NOMO-1 treated with dmso at 0.1 percent for 144 hours (cell line): ENCODE measurements at regions not wholly inside any gene's neighbourhood (a gene's known extent, or its start where the extent isn't known, plus 50 kb on each side); places are given as distances from the start of the nearest gene placed in this dataset.
"Not testable (repeated sequence)": the region's sequence is repeated elsewhere in the genome, so short reads cannot be mapped to it uniquely, and the experiment has no call there.

Source experiments
- DNase-seq: peaks from one replicate; lab custom pipeline; 2025; ENCODE audit not compliant: unreplicated experiment; lab: John Stamatoyannopoulos, UW

DNA sequence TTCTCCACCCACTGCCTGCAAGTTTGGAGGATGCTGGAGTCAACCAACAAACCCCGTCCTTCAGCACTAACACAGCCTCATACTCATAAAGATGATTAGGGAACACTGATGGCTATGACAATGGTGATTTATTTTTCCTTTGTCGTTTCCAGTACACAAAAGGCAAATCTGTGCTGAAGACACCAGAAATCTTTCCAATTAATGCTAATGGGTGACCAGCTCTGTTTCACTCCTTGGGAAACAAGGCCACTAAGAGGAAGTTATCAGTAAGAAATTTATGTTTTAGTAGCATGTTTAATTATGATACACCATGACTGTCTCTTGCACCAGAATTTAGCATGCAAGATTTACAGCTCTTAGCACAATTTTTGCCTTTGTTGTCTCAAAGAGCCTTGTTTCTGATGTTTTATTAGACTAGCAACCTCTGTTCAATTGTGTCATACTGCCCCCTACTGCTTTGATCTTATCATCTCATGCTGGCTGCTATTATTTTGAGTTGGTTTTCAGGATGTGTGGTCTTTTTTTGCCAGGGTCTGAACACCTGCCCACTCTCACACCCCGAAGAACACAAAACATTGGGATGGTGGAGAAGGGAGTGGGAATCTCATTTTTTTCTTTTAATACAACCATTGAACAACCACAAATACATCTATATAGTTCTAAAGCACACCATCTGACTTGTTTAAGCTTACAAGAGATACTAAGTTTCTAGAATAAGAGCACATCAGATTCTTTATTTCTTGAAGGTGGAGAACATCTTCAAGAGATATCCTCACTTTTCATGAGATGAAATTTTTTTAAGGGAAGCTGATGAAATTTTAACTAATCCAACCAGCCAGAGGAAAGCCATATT, 160.9 kb downstream of the SPTSSA start:
- DNase-seq, result no peak

DNA sequence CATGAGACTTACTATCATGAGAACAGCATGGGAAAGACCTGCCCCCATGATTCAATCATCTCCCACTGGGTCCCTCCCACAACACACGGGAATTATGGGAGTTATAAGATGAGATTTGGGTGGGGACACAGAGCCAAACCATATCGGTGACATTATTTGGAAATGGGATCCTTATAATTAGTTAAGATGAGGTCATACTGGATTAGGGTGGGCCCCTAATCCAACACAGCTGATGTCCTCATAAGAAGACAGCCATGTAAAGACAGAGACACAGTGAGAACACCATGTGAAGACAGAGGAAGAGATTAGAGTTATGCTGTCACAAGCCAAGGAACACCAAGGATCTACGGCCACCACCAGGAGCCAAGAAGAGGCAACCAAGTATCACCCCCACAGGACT, 161.7 kb downstream of the SPTSSA start:
- no peak for DNase-seq

DNA sequence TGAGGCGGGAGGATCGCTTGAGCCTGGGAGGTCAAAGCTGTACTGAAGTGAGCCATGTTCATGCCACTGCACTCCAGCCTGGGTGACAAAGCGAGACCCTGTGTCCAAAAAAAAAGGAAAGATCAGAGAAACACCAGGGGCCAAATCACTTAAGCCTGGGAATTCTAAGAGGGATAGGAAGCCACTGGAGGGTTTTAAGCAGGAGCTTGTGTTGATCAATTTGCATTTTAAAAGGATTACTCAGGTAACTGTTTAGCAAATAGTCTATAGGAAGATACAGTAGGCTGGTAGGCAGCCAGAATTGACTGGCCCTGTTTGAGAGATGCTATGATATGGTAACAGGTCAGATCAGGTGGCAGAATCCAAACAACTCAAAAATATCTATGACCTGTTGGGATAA, 162.7 kb downstream of the SPTSSA start:
- no peak for DNase-seq

DNA sequence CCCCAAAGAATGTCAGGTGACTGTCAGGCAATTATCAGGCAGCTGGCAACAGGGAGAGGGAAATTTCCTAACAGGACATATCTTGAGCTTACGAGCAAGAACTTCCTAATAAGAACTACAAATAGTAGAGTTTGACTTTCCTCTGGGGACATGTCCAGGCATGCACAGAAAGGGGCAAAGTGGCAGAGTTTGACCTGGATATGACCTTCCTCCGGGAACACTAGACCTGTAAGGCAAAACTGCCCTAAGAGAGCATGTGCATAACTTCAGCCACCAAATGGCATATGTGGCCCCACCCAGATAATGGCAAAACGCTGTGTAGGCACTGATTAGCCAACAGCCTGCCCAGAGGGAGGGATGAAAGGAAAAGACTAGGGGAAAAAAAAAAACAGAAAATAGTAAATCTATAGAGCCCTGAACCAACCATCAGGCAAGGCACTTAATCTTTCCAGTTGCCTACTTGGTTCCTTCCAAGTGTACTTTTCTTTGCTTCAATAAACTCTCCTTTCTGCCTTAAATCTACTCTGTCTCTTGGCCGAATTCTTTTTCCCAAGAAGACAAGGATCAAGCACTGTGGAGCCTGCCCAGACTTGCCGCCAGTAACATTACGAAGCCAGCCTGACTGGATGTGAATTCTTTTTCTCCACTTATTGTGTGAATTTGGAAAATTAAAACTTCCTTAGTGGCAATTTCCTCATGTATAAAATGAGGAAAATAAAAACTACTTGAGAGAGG, 164.1 kb downstream of the SPTSSA start:
- DNase-seq, result no peak

DNA sequence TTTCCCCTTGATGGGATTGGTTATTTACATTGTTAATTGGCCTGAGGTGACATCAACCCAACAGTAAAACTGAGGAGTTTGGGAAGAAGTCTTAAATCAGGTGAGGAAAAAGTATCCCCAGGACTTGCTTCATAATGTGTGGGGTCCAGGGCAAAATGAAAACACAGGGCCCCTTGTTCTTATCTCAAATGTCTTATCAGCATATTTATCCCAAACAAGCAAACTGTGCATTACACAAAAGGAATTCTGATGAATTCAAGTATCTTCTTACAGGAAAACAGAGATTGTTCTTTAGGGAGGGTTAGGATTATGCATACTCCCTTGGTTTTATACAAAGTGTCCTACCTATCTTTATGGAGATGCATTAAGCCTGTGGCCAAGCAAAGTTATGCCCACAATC, 178.4 kb downstream of the SPTSSA start:
- DNase-seq, result no peak

DNA sequence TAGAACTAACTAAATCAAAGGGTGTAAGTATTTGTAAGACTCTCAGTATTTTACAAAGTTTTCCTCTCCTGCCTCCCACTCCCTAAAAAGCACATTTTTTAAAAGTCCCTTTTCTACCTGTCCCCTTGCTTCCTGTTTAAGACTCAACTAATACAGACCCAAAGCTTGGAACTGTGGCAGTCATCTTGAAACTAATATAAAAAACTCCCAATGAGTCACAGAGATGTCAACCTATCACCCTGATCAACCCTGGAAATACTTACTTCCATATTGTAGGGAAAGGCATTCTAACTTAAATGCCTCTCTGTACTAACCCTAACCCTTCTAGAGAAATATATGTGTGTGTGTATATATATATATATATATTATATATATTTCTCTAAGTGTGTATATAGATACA, 184.8 kb downstream of the SPTSSA start:
- no peak for DNase-seq

DNA sequence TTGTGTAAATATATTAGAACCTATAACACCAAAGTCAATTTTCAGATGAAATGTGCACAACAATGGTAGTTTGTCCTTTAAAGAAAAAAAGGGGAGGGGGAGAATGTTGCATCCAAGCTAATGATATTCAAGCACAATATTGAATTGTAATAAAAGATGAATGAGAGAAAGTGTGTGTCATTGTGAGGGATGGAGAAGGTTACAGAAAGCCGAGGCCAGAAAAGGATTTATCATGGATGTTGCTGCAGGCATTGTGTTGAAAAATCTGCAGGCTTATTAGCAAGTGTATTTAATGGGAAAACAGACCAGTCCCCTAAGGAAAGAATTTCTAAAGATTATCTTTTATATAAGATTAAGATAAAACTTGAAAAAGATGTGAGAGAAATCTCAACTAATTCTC, 186.5 kb downstream of the SPTSSA start:
- DNase-seq, result no peak

DNA sequence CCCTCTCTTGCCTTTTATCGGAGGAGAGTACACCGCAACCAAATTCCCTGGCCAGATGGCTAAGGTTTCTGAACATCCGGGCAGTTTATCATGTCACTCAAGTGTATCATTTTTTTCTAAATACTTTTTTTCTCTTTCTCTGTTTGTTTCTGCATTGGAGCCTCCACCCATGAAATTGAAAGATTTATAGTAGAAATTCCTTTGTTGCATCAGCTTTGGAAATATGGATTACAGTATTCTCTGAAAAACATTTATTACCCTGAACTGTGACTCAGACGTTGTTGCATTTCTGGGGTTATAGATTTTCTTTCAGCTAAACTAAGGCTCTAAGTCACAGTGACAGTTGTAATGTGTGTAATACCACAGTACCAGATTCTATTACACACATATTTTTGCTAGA, 187.0 kb downstream of the SPTSSA start:
- no peak for DNase-seq

DNA sequence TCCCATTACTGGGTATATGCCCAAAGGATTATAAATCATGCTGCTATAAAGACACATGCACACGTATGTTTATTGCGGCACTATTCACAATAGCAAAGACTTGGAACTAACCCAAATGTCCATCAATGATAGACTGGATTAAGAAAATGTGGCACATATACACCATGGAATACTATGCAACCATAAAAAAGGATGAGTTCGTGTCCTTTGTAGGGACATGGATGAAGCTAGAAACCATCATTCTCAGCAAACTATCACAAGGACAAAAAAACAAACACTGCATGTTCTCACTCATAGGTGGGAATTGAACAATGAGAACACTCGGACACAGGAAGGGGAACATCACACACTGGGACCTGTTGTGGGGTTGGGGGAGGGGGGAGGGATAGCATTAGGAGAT, 188.3 kb downstream of the SPTSSA start:
- DNase-seq, result not testable (repeated sequence)

DNA sequence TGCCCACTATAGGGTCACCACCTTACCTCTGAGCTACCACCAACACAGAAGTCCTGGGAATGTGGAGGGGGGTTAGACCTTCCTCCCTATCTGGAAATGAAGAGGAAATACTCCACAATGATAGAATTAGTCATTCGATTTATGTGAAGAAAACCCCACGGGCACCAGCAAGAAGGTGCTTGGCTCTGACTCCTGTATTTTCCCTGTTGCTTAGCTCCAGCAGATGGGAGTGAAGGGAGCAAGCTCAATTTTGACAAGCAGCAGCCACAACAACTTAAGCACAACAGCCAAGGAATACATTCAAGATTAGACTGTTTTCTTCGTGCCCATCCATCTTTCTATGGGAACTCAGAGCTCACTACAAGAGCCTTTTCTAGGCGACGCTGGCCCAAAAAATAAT, 191.7 kb downstream of the SPTSSA start:
- DNase-seq, result no peak

DNA sequence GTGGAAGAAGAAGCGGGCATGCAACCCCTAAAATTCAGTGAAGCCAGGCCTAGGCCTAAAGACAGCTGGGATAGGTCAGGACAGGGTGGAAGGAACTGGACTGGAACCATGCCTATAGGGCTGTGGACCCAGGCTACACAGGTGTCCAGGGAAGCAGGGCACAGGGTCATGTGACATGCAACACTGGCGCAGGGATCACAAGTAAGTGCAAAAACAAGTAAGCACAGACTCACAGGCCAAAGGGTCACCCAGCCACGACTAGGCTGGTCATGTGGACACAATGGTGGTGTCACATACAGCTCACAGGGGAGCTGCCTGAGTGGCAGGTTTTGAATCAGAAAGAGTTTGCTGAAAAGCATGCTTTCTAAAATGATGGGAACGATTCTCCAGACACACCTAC, 195.7 kb downstream of the SPTSSA start:
- no peak for DNase-seq

DNA sequence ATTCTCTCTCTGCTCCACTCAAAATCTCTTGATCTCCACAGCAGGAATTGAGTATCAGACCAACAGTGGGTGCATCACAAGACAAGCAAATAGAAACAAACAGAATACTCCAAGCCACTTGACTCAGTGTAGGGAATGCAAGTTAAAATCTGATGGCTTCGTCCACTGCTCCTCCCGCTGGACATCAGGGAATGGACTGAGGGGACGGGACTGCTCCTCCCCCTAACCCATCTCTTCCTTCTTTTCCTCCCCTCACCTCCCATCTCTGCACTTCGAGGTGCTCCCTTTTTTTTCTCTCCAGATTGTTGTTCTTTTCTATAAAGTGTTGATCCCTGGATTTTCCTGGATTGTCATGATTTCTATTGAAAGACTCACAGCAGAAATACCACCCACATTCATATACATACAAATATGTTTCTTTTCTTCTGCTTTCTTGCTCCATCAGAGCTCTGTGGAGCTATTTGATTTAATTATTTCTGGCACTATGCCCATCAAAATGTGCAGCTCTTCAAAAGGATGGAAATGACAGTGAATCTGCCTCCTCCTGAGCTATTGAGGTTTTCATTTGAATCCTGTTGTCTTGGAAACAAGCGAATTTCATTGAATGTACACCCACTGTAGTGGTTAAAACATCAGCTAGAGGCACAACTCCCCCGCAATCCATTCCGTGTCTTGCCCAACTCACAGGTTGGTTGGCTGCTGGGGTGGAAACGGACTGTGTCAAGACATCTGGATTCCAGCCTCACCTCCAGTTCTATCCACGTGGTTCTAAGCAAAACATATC, 199.7 kb downstream of the SPTSSA start:
- DNase-seq, result no peak

DNA sequence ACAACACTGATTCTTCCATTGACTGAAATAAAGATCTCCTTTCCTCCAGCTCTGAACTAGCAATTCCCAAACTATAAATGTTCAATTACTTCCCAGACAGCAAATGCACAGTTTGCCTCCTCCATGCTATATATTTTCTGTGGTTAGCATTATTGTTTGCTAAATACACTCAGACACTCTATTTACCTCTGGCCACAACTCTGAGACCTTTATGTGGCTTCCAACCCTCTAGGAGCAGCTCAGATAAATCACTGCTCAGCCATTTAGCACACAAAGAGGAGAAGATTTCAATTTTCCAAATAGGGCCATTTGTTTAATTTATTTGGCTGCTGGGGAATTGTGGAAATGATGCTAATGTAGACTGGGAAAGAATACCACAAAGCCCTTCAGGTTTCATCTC, 202.0 kb downstream of the SPTSSA start:
- DNase-seq, result no peak

DNA sequence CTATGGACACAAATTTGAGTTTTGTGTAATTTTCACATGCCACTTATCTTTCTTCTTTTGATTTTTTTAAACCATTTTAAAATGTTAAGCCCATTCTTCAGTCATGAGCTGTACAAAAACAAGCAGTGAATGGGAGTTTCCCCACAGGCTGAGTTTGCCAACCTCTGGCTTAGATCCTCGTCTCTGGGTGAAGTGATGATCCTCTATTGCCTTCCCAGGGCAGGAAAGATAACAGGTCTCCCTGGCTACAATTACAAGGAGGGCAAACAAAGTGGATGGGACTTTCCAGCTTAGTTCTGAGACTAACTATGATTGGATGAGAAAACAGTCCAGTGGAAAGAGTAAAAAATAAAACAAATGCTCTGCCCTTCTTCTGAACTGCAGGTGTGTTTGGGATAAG, 203.7 kb downstream of the SPTSSA start:
- DNase-seq, result no peak

DNA sequence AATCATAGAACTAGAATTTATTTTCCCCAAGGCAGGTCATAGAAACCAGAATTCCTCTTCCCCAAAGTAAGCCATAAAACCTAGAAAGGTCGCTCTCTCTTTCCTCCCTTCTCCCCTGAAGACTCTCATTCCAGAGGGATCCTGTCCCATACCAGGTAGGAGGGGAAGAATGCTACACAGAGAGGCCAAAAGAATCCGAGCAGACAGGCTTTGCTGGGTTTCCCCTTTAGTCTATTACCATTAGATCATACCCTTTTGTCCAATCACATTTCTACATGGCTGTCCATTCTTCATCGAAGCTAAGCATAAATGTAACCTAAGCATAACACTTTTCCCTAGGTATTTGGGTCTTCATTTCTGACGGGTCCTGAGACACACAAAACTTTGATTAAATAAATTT, 204.5 kb downstream of the SPTSSA start:
- no peak for DNase-seq

DNA sequence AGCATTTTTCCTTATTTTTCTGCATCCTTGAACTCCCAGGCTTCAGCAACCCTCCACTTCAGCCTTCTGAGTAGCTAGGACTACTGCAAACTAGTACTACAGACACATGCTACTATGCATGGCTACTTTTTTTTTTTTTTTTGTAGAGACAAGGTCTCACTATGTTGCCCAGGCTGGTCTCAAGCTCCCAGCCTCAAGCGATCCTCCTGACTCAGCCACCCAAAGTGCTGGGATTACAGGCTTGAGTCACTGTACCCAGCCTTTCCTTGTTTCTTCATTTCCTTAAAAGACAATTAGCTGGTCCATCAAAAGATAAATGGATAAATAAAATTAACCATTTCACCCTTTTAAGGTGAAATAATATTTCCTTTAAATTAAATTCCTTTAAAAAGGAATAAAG, 205.8 kb downstream of the SPTSSA start:
- no peak for DNase-seq

DNA sequence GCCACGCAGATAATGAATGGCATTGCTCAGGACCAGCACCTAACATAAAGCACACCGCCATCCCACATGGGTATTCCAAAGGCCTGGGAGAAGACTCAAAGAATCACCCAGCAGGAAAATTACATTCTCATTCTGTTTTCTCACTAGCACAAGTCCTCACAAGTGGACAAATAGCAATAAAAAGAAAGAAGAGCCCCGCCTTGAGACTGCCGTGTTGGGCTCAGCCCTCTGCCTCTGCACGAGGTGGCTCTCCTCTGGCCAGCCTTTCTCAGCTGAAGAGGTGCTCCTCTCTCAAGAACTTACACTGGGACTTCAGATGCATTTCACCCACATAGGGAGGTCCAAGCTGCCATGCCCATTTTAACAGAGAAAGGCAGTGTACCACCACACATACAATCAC, 207.5 kb downstream of the SPTSSA start:
- no peak for DNase-seq

DNA sequence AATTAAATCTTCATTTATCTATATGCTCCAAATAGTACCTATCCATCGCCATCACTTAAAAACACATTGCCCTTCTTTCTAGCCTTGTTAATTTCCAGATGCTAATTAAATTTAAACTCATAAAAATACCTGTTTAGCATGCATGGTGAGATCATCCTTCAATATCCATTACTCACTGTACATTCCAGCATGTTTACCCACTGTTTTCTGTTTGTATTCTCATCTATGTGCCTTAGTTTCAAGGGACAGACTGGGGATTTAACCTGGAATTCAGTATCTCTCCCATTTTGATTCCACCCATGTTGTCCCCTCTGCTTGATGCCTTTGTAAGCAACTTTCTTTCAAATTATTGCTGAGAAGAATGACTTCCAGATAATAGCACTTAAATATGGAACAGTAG, 208.0 kb downstream of the SPTSSA start:
- no peak for DNase-seq

DNA sequence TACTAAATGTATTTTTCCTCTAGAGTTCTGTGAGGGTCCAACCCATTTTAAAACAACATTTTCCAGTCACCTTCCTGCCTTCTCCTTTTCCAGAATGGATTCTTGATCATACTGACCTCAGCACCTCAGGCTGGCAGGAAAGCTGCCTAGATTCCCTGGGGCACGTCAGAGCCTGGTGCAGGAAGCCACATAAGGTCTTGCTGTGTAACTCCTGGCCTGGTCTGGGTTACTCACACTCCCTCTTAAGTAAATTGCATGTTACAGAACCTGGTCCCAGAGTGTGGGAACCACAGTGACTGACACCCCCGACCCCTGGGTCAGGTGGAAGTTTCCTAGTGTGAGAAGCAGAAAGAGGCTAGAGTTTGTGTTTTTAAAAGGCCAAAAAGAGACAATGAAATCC, 209.8 kb downstream of the SPTSSA start:
- DNase-seq, result no peak

DNA sequence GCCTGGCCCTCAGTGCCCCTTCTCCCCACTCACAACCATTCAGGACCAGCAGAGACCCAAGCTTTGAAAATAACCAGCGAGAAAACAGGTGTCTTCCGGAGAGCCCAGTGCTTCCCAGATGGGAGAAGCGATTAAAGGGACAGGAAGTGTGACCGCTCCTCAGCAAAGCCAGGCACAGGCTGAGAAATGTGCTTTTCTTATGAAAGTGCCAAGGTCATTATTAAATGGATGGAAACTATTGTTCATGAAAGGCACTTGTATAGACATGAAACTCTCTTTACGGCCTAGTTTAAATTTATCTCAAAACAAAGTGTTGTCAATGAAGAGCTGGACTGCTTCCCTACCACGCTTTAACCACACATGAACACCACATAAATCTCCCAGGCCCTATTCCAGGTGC, 210.4 kb downstream of the SPTSSA start:
- no peak for DNase-seq

DNA sequence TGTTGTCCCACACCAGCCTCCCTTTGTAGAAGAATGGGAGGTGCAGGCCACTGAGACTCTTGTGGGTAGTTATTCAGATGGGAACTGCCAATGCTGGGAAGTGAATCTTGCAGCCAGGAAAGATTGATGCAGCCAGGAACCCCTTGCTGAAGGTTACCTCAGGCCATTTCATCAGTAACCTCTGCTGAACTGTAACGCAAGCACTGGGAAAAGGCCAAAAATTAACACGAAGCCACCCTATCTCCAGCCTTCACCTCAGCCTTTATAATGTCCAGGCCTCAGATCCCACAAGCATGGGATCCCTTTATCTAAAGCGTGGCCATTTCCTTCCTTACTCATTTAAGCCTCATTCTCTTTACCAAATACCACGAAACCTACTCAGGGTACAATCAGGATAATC, 211.1 kb downstream of the SPTSSA start:
- no peak for DNase-seq

DNA sequence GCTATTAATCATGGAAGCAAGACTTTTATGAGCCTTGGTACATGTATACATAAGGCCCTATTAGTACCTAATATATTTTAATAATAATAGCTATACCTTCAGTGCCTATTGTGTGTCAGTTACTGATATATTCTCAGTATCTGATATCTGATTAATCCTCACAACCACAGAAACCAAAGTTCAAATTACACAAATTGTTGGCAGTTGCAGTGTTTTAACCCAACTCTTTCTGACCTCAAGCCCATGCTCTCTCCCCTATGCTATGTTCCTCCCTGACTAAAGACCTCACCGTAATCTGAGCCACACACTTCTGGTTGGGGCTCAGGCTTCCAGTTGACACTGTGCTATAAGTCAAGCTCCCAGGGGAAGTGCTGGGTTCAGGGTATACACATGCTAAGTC, 214.4 kb downstream of the SPTSSA start:
- DNase-seq, result no peak
